SKM-1 treated with dmso at 0.1 percent for 144 hours (cell line): ENCODE measurements at regions not wholly inside any gene's neighbourhood (a gene's known extent, or its start where the extent isn't known, plus 50 kb on each side); places are given as distances from the start of the nearest gene placed in this dataset.
A peak's percentile ranks its signal among the peaks of the same experiment; 100 is the strongest.

Experiments used
- DNase-seq: peaks from one replicate; lab custom pipeline; 2025; ENCODE audit not compliant: unreplicated experiment; lab: John Stamatoyannopoulos, UW

- DNase-seq = peak; percentile 2
Measured at GRCh38 chr15:95302206-95302605, 1028.3 kb upstream of the NR2F2 start.

- DNase-seq = no peak
Measured at GRCh38 chr15:95302809-95303208, 1027.7 kb upstream of the NR2F2 start.

GRCh38 chr15:95303713-95304112, 1026.8 kb upstream of the NR2F2 start:
- DNase-seq = no peak

GRCh38 chr15:95304151-95304946, 1026.2 kb upstream of the NR2F2 start:
- no peak for DNase-seq

- no peak for DNase-seq
Measured at GRCh38 chr15:95304947-95305400, 1025.5 kb upstream of the NR2F2 start.

GRCh38 chr15:95307115-95307514, 1023.4 kb upstream of the NR2F2 start:
- no peak for DNase-seq

GRCh38 chr15:95319242-95319641, 1011.3 kb upstream of the NR2F2 start:
- DNase-seq = no peak

- DNase-seq = no peak
Measured at GRCh38 chr15:95323796-95324195, 1006.7 kb upstream of the NR2F2 start.

- no peak for DNase-seq
Measured at GRCh38 chr15:95324656-95325055, 1005.8 kb upstream of the NR2F2 start.

- DNase-seq = no peak
Measured at GRCh38 chr15:95325763-95326404, 1004.6 kb upstream of the NR2F2 start.

GRCh38 chr15:95326431-95327182, 1003.9 kb upstream of the NR2F2 start:
- DNase-seq = no peak

- no peak for DNase-seq
Measured at GRCh38 chr15:95327183-95327525, 1003.3 kb upstream of the NR2F2 start.

- DNase-seq = no peak
Measured at GRCh38 chr15:95327661-95328060, 1002.8 kb upstream of the NR2F2 start.

- DNase-seq = no peak
Measured at GRCh38 chr15:95328559-95328958, 1001.9 kb upstream of the NR2F2 start.

GRCh38 chr15:95329362-95329761, 1001.1 kb upstream of the NR2F2 start:
- no peak for DNase-seq

GRCh38 chr15:95341686-95342085, 988.8 kb upstream of the NR2F2 start:
- no peak for DNase-seq

- no peak for DNase-seq
Measured at GRCh38 chr15:95345867-95346266, 984.6 kb upstream of the NR2F2 start.

- no peak for DNase-seq
Measured at GRCh38 chr15:95346721-95347475, 983.6 kb upstream of the NR2F2 start.

GRCh38 chr15:95347837-95348236, 982.7 kb upstream of the NR2F2 start:
- DNase-seq = no peak

- DNase-seq = no peak
Measured at GRCh38 chr15:95350908-95351307, 979.6 kb upstream of the NR2F2 start.

- DNase-seq = no peak
Measured at GRCh38 chr15:95352631-95353187, 977.8 kb upstream of the NR2F2 start.
